ENCODE measurements at regions not wholly inside any gene's neighbourhood (a gene's known extent, or its start where the extent isn't known, plus 50 kb on each side); places are given as distances from the start of the nearest gene placed in this dataset.

GRCh38 chr18:57991552-57991951 is 52.5 kb upstream of the NEDD4L start:
- DNase-seq (ENCODE audit: low spot score) = no peak

- no peak for DNase-seq (ENCODE audit: low spot score)
Measured at GRCh38 chr18:57989536-57989935, 54.5 kb upstream of the NEDD4L start.

GRCh38 chr18:57984490-57985115 is 59.4 kb upstream of the NEDD4L start:
- DNase-seq (ENCODE audit: low spot score) = no peak

DNA sequence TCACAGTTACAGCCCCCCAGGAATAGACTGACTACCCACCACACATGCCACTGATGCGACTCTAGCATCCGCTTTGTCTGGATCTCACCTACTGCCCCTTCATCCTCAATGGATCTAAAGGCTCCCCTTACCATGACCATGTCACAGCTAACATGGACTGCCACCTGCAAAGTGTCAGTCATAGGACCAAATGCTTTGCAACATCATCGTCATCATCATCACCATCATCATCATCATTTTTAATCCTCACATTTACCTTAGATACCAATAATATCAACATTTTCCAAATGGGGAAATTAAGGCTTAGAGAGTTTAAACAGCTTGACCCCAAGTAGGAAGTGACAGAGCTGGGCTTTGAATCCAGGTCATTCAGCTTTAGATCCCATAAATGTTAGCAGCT is 60.1 kb upstream of the NEDD4L start:
- no peak for DNase-seq (ENCODE audit: low spot score)

DNA sequence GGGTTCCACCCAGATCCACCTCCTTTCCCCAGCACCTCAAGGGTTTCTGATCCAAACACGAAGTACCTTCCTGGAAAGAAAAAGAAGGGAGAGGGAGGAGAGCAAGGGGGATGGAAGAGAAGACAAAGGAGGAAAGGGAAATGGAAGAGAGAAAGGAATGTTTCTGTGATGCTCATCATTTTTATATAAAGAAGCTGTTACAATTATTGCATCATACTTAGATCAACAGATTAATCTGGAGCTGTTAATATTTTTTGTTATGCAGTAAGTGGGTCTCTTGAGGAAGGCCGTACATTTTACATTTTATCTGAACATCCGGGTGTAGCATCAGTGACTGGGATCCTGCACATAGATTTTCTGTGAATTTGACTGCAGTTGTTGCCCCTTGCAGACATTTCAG is 60.6 kb upstream of the NEDD4L start:
- DNase-seq (ENCODE audit: low spot score) = no peak

GRCh38 chr18:57982372-57983021 is 61.5 kb upstream of the NEDD4L start:
- no peak for DNase-seq (ENCODE audit: low spot score)

DNA sequence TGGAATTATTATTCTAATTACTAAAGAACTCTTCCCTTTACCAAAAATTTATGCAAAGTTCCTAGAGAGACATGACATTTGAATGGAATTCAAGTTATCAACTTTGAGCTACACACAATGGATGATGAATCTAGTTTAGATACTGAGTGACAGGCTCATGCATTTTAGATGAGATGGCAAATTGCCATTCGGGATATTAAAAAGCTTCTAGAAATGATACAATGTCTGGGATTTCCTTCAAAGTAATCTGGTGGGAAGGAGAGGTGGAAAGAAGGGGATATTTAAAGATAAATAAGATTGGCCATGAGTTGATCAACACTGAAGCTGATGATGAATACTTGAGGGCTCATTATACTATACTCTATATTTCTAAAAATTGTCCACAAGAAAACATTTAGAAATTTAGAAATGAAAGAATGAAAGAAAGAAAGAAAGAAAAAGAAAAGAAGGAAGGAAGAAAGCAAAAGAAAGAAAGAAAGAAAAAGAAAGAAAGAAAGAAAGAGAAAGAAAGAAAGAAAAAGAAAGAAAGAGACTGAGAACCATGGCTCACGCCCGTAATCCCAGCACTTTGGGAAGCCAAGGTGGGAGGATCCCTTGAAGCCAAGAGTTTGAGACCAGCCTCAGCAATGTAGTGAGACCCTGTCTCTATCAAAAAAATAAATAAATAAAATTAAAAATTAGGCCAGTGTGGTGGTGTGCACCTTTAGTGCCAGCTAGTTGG is 62.6 kb upstream of the NEDD4L start:
- DNase-seq (ENCODE audit: low spot score) = no peak

DNA sequence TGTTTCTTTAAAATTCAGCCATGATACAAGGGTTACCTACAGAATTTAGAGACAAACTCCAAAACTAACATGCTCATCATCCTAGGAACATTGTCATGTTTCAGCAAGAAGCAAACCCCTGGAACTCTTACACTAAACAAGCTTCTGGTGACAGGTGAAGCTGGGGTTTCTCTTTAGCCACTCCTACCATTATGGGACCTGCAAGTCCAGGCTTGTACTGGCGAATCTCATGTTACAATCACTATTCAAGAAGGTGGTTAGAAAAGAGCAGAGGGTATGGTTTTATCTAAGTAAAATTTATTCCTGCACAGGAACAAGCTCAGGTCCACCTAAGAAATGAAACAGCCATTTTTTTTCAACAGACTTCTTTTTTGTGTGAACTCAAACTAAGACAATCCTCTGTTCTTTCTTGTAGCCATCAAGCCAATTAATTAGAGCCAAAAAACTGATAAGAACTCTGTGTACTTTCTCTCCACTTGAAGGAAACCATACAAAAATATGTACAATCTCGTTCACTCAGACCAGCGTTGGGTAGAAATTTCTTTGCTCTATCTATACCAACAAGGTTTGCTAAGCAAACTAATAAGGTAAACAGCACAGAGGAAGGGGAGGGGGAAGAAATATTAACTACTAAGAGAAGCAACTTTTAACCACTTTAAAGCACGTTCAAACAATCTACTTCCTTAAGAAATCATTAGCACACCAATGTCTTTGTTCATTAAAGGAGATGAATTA is 63.3 kb upstream of the NEDD4L start:
- no peak for DNase-seq (ENCODE audit: low spot score)

GRCh38 chr18:57976230-57976773 is 67.7 kb upstream of the NEDD4L start:
- no peak for DNase-seq (ENCODE audit: low spot score)

DNA sequence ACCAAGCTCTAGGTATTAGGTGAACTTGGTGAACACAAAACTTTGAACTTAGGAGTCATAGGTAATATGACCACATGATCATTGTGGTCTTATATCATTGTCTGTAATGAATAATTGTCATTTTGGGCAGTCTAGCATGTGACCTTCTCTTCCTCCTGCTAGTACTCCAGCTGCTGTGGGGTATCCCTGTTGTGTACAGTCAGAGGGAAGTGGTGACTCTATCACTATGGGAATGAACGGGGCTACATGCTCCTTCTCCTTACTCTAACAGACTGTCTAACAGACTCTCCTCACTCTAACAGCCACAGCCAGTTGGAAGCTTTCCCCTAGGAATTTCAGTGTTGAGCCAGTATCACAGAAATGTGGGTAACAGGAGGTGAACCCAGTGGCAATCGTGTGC is 68.2 kb upstream of the NEDD4L start:
- DNase-seq (ENCODE audit: low spot score) = no peak

- no peak for DNase-seq (ENCODE audit: low spot score)
Measured at GRCh38 chr18:57974585-57975265, 69.3 kb upstream of the NEDD4L start.

- DNase-seq (ENCODE audit: low spot score) = no peak
Measured at GRCh38 chr18:57973889-57974288, 70.1 kb upstream of the NEDD4L start.

DNA sequence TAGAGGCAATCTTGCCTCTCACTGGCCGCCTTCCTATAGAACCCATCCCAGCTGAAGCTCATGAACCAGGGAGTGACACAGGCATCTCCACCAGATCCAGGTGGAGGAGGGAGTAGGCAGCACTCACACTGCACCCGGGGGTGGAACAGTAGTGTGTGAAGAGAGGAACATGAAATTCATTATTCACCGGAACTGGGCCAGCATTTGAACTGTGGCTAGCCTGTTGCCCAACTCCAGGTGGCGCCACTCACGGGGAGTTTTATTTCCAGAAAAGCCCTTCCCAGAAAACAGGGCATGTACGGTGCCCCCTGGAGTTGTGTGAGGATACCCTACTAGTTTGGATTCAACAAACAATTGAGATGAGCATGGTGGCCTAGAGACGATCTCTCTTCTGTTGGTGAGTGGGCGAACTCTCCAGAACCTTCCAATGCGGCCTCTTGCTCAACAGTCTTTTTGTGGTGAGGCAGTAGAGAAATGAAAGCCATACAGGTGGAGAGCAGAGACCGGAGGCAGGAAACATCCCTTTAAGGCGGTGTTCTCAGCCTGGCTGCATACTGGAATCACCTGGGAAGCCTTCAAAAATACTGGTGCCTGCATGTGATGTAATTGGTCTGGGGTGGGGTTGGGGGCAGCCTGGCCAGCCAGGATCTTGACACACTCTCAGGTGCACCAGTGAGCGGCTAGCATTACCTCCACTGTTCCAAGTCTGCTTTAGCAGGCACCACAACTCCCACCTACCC is 73.5 kb upstream of the NEDD4L start:
- no peak for DNase-seq (ENCODE audit: low spot score)

- no peak for DNase-seq (ENCODE audit: low spot score)
Measured at GRCh38 chr18:57969824-57970223, 74.2 kb upstream of the NEDD4L start.

- no peak for DNase-seq (ENCODE audit: low spot score)
Measured at GRCh38 chr18:57965246-57965645, 78.8 kb upstream of the NEDD4L start.

DNA sequence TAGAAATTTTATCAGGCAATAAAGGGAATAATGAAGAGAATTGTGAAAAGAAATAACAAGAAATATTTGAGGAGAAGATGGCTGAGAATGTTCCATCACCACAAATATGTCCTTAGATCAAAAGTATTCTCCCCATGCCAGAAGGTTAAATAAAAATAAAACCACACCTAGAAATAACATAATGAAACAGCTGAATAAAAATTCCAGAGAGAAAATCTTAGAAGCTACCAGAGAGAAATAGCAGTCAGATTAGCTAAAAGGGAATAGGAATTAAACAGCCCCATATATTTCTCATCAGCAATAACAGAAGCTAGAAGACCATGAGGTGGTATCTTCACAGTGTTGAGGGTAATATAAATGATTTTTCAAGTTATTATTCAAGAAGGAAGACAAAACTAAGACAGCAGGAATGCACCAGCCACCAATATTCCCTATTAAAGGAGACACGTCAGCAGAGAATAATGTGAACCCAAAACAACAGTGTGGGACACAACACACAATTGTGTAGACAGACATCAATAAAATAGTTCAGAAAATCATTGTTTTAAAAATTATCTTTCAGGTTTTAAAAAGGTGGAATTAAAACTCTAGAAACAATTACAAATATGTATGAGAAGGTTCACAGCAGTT is 82.0 kb upstream of the NEDD4L start:
- no peak for DNase-seq (ENCODE audit: low spot score)

DNA sequence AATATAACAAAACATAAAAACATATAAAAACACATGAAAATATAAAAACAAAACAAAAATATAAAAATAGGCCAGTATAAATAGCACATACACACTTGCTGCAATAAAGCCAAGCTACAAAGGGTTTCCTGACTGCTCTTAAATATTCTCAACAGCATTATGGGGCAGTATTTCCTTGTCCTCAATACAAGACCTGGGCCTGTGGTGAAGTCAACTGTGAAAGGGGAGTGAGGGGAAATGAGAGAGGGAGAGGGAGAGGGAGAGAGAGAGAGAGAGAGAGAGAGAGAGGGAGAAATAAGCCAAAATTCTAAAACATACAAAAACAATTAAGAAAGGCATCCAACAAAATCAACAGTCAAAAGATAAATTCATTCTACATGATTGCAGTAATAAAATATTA is 82.6 kb upstream of the NEDD4L start:
- DNase-seq (ENCODE audit: low spot score) = no peak

GRCh38 chr18:57959278-57959677 is 84.7 kb upstream of the NEDD4L start:
- peak; percentile 17 for DNase-seq (ENCODE audit: low spot score)

- no peak for DNase-seq (ENCODE audit: low spot score)
Measured at GRCh38 chr18:57957210-57957609, 86.8 kb upstream of the NEDD4L start.

DNA sequence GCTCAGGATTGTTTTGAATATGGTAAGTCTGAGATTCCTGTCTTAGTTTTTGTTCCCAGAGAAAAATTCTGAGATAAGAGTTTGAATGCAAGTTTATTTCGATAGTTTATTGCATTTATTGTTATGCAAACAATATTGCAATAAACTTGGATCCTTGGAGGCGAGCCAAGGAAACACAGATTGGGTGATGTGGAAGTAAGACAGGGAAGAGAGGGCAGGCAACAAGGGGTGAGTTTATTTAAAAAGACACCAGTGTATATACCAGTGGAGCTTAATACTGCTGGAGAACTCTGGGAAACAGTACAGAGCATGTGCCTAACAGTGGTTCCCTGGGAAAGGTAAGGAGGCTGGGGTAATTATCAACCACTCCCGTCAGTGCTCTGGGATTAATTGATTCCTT is 87.5 kb upstream of the NEDD4L start:
- DNase-seq (ENCODE audit: low spot score) = no peak

DNA sequence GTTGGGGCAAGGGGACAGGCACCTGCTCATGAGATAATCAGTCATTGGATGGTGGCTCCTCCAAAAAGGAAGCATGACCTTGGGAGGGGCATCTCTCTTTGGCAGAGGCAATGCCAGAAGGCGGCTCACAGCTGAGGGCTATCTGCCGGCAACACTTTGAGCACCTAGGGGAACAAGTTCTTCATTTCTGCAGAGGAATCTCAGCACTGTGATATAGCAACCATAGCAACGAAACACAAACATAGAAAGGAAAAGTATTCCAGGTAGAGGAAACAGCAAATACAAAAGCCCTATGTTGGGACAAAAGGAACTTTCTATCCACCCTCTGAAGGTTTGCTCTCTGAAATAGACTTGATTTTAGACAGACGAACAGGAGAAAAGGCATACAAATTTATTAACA is 89.1 kb upstream of the NEDD4L start:
- no peak for DNase-seq (ENCODE audit: low spot score)
